Upper lobe of left lung (tissue), 4 donors: ENCODE measurements at regions not wholly inside any gene's neighbourhood (a gene's known extent, or its start where the extent isn't known, plus 50 kb on each side); places are given as distances from the start of the nearest gene placed in this dataset.

Source experiments
- CTCF ChIP-seq, 6 experiments: fragments of 450-650 bp in 4 of 6; fragments of 200-600 bp in 2 of 6; sonication (generic) in 2 of 6; IDR thresholded peaks; one replicate each; pipeline ENCODE4 v1.5.1; 2016 to 2019; ENCODE audit warnings: antibody characterized with exemption in 6 of 6
- EP300 ChIP-seq, 4 donors: sonication (generic); formaldehyde crosslinking; IDR thresholded peaks; one replicate each; pipeline ENCODE4 v1.5.1; 2017; ENCODE audit warnings: antibody characterized with exemption in 4 of 4, control low read depth in 2 of 4
- POLR2A ChIP-seq, 4 donors: fragments of 450-650 bp; IDR thresholded peaks; one replicate each; pipeline ENCODE4 v1.5.1; 2016 to 2017; ENCODE audit warnings: antibody characterized with exemption in 4 of 4, mild to moderate bottlenecking in 2 of 4
- POLR2AphosphoS5 ChIP-seq, 2 donors: sonication (generic); formaldehyde crosslinking; IDR thresholded peaks; one replicate each; pipeline ENCODE4 v1.5.1; 2017; ENCODE audit warnings: antibody characterized with exemption in 2 of 2

DNA sequence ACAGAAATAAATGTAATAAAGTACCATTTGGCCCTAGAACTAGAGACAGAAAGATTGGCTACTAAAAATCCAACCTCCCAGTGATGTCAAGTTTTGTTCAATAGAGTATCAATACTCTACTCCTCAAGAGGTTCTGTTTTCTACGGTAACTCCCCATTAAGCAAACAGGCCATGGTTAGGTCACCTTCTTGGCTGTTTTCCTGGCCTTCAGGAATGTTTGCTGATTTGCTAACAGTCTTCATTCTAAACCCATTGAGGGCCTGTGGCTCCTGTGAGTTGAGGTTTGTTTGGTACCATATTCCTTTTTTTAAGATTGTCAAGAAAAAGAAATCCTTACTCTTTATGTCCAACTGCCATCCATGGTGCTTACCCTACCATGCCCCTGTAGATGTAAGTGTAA is 1022.0 kb upstream of the TMEM132C start:
- TF ChIP-seq CTCF (IDR thresholded peaks at IDR 0.05): no peak
- no peak for TF ChIP-seq POLR2A (IDR thresholded peaks at IDR 0.05)
- TF ChIP-seq POLR2AphosphoS5 (IDR thresholded peaks at IDR 0.05): no peak
- no peak for TF ChIP-seq EP300 (IDR thresholded peaks at IDR 0.05)
